Occipital lobe (tissue), 1 donor: ENCODE measurements at regions not wholly inside any gene's neighbourhood (a gene's known extent, or its start where the extent isn't known, plus 50 kb on each side); places are given as distances from the start of the nearest gene placed in this dataset.

ENCODE experiments used
- DNase-seq: peaks from one replicate; lab custom pipeline; 2025; lab: John Stamatoyannopoulos, UW

DNA sequence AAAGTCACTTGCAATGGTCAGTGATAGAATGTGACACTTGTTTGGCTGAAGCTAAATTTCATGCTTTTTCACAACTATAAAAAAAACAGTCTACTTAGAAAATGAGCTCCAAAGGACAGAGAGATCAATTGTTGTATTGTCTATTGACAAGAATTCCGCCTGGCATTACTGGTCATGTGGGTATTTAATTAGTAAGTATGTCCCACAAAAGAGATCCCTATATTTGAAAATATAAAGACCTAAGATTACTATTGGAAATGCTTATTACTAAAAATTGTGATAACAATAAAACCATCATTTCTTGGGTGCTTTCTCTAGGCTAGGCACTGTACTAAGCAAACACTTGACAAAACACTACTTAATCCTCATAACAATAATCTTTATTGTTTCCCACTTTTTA lies 745.2 kb upstream of the C9orf72 start:
- DNase-seq = no peak

- no peak for DNase-seq
Measured at GRCh38 chr9:28319981-28320380, 746.7 kb upstream of the C9orf72 start.

GRCh38 chr9:28320616-28321015 lies 747.3 kb upstream of the C9orf72 start:
- no peak for DNase-seq

- DNase-seq = no peak
Measured at GRCh38 chr9:28329323-28329722, 756.0 kb upstream of the C9orf72 start.

DNA sequence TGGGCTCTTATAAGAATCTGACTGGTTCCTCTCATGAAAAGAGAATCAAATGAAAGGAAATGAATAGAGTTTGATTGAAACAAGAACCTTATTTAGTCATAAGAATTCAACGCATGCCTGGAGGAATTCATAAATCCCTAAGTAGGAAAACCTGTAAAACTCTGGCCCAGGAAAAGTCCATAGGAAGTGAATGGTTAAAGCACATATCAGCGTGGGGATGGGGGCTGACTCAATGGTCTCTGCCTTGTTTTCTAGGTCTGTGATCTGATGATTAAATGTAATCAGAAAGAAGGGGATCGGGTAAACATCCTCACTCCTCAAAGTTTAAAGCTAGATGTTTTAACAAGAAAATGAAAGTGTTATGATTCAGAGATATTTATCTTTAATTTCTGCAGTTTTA lies 759.4 kb upstream of the C9orf72 start:
- no peak for DNase-seq

DNA sequence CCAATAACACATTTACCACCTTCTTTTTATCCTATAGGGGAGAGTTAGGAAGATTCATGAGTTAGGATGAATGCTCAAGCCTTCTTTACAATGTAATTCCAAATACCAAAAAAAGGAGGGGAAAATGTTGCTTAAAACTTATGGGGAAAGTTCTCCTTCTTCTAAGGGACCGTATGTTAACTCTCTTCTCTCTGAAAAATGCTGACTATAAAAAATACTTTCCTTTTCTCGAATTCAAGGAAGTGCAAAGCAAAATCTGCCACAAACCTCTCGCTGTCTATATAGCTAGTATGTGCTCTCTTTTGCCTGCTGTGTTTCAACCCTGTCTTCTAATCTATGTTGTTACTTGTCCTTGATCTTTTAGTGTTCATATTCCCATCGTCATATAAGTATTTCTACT lies 768.6 kb upstream of the C9orf72 start:
- no peak for DNase-seq

DNA sequence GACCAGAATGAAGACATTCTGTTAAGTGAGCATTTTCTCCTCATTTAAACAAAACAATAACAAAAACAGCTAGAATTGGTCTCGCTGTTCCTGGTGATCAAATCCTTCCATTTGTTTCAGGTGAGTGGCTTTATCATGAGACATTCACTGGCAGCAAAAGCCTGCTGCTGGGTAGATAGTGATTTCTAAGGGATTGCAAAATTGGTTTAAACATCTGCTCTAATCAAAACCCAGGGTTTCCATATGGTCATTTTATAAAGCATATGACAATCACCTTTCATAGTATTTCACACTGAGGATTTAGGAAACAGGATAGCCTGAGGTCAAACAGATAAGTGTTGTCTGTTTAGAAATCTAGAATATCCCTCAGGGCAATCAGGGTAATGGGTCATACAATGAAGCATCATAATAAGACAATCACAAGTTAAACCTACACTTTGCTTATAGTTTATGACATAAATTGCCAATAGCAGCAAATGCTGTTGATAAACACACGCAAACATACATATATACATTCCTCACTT lies 769.6 kb upstream of the C9orf72 start:
- no peak for DNase-seq

DNA sequence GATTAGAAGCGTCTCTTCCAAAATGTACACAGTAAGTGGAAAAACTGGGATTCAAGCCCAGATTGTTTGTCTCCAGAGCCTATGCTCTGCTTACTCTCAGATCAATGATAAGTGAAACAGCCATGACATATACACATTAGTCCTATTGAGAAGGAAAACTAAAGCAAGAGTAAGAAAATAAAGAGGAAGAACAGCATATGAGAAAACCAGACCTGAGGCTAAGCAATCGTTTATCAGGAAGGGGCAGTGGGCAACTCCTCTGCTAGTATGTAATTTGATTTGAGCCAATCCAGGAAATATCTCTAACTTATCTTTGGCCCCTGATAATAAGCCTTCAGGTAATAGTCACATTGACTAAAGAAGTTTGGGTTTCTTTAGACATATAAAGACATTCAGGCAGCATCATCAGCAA lies 789.9 kb upstream of the C9orf72 start:
- DNase-seq = no peak

DNA sequence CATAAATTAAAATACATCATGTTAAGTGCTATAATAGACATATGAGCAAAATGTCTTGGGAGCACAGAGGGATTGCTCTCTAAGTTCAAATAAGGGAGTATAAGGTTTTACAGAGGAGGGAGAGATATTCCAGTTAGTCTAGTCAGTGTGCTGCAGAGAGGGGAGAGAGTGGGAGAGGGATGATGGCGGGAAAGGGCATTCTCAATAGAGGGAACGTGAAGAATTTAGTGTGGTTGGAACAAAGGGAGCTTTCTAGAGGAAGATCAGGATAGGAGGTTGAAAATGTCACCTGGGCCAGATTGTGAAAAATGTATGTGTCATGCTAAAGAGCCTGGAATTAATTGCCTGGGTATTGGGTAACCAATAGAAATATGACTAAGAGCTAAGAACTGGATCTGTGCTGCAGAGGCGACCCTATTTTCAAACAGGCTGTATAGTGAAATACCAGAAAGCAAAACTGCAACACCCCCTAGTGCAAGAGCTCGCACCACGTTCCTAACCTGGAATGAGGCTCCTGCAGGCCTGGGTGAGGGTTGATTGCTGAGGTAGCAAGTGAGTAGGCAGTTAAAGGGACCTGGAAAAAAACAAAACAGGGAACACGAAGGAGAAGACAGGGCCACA lies 791.8 kb upstream of the C9orf72 start:
- no peak for DNase-seq

DNA sequence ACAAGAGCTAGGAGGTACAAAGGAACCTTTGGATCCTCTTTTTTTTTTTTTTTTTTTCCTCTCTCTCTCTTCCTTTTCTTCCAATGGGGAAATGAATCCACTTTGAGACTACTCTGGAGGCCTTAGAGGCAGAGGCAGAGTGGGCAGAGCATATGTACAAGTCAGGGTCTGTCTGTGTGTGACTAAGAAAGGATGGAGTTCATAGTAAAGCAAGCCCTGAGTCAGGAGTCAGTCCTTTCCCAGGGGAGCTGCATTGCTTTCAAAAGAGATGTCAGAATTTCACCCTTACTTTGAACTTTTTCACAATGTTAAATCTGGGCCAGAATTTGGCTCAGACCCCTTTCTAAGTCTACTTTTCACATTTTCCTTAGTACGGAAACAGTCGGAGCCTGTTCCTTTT lies 792.4 kb upstream of the C9orf72 start:
- no peak for DNase-seq

DNA sequence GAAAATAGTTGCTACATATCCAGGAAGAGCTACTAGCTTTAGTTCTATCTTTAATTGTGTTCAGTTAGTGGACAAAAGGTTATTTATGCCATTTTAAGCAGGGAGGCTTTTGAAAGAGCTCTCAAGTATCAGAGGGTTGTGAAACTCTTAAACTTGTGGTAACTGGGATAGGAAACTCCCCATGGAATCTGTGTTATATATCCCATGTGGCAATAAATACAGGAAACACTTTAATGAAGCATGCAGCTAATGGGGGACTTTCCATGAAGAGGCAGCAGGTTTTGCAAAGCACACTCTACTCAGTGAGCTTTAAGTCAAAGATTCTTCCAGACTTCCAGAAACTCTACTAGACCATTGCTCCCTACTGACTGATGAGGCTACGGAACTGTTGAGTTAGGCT lies 805.0 kb upstream of the C9orf72 start:
- no peak for DNase-seq

DNA sequence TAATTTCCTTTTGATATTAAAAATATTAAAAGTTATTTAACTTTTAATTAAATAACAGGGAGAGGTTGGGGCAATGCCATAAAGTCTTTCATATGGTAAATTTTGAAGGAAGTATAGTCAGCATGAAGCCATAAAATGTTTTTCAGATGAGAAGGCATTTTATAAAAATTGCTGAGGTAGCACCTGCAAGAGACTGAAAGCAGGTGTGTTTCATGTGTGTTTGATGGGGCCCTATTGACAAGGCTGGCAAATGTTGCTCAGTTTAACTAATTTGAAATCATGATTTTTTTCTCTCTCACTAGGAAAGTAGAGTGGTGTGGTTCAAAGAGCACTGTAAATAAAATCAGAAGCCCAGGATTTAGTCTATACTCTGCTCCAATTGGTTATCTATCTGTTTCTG lies 805.8 kb upstream of the C9orf72 start:
- DNase-seq = no peak

DNA sequence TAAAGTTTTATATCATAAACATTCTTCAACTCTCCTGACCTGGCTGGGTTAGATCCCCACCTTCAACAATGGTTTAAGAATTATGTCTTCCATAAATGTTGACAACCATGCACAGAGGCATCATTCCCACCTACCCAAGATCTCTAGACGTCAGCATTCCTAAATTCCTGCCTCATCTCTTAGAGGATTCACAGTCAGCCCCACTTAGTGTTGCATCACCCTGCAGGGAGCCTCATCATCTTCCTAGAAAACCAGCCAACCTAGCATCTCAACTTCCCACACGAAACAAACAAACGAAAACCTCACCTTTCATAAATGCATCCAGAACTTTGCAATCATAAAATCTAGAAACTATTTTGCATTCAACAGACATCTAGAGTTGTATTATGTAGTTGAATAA lies 816.1 kb upstream of the C9orf72 start:
- DNase-seq = no peak

GRCh38 chr9:28394774-28395173 lies 821.5 kb upstream of the C9orf72 start:
- DNase-seq = no peak

GRCh38 chr9:28396058-28396457 lies 822.8 kb upstream of the C9orf72 start:
- no peak for DNase-seq

DNA sequence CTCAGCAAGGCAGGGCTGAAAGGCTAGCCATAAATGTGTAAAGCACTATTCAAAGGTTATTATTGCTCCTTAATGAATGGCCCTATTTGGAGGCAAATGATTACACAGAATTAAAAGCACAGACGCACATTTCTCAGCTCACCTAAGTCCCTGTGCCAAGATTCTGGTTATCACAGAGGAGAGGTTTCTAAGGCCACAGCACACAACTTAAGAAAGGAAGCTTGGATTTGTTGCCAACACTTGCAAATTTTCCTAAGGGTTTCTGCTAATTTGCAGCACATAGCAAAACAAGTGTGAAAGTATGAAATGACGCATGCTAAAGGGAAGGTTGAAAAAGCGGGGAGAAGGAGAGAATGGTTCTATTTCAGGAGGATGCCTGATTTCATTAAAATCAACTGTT lies 834.1 kb upstream of the C9orf72 start:
- no peak for DNase-seq

DNA sequence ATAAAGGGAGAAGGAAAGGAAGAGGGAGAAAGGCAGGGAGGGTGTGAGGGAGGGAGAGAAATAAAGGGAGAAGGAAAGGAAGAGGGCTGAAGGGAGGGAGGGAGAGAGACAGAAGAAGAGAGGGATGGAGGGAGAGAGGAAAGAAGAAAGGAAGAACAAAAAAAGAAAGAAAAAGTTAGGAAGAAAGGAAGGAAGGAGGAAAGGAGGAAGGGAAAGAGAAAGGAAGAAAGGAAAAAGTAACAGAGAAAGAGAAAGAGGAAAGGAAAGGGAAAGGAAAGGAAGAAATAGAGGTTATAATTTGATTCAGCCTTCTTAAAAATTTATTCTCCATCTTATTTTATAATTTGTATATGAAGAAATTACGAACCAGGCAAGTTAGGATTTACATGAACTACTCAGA lies 836.6 kb upstream of the C9orf72 start:
- DNase-seq = no peak

- DNase-seq = no peak
Measured at GRCh38 chr9:28410411-28410810, 837.1 kb upstream of the C9orf72 start.

GRCh38 chr9:28413471-28413870 lies 840.2 kb upstream of the C9orf72 start:
- no peak for DNase-seq

- DNase-seq = no peak
Measured at GRCh38 chr9:28423255-28423654, 850.0 kb upstream of the C9orf72 start.

GRCh38 chr9:28435456-28435855 lies 862.2 kb upstream of the C9orf72 start:
- no peak for DNase-seq

GRCh38 chr9:28439688-28440087 lies 866.4 kb upstream of the C9orf72 start:
- no peak for DNase-seq

DNA sequence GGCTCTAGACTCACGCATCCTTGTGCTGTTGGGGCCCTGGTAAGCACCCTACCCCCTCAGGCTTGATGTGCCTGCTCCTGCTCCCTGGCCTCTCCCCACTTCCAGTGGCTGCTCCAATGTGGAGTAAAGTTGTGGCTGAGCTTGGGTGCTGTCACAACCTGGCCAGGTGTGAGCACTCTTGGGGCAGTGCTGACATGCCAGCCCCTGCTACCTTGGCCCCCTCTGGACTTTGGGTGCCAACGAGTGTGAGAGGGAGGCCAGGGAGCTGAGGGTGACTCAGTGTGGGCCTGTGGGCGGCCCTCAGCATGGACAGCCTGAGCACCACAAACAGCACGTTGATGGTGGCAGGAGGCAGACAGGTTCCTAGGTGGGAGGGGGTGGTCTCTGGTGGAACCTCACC lies 870.2 kb upstream of the C9orf72 start:
- no peak for DNase-seq

DNA sequence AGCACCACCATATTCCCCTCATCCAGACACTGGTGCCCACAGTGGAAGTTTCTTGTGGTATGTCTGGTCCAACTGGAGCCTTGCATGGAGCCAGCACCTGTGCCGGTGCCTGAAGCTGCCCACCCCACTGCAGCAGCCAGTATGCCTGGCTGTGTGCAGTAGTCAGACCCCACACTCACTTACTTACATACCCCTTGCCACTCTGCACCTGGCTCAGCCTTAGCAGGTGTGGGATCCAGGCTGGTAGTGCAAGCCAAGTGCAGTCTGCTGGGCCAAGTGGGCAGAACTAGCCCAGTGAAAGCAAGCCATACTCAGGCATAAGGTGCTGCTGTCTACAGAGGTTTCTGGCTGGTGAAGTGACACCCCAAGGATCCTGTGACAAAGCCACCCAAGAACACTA lies 871.4 kb upstream of the C9orf72 start:
- DNase-seq = no peak
